WTC11 (cell line): ENCODE measurements at regions not wholly inside any gene's neighbourhood (a gene's known extent, or its start where the extent isn't known, plus 50 kb on each side); places are given as distances from the start of the nearest gene placed in this dataset.

Experiments used
- GRHL2 ChIP-seq: fragments of 250-450 bp; sonication (Bioruptor Pico); IDR thresholded peaks from 2 replicates; pipeline ENCODE4 v1.8.0; 2022; ENCODE audit warnings: mild to moderate bottlenecking, moderate library complexity; ENCODE audit not compliant: insufficient replicate concordance, severe bottlenecking
- IRF2 ChIP-seq: sonication (generic); formaldehyde crosslinking; IDR thresholded peaks from 2 replicates; pipeline ENCODE4 v1.8.0; 2022; ENCODE audit warnings: low read depth, missing genetic modification reagents, borderline replicate concordance
- NFYB ChIP-seq: sonication (generic); formaldehyde crosslinking; conservative IDR thresholded peaks from 2 replicates; pipeline ENCODE4 v1.8.0; 2022; ENCODE audit warnings: low read depth, missing genetic modification reagents
- NR2C2 ChIP-seq: sonication (generic); formaldehyde crosslinking; IDR thresholded peaks from 2 replicates; pipeline ENCODE4 v1.8.0; 2022; ENCODE audit warnings: mild to moderate bottlenecking, missing genetic modification reagents
- RORB ChIP-seq: fragments of 250-450 bp; sonication (Bioruptor Pico); IDR thresholded peaks from 2 replicates; pipeline ENCODE4 v1.9.0; 2021; ENCODE audit warnings: mild to moderate bottlenecking
- ZNF138 ChIP-seq: sonication (generic); formaldehyde crosslinking; conservative IDR thresholded peaks from 2 replicates; pipeline ENCODE4 v1.8.1; 2022; ENCODE audit warnings: mild to moderate bottlenecking, moderate library complexity, missing genetic modification reagents
- ZNF263 ChIP-seq: sonication (generic); formaldehyde crosslinking; IDR thresholded peaks from 2 replicates; pipeline ENCODE4 v1.8.1; 2022; ENCODE audit warnings: low read depth, mild to moderate bottlenecking, moderate library complexity, missing genetic modification reagents
- ZNF416 ChIP-seq: fragments of 250-450 bp; sonication (Bioruptor Pico); IDR thresholded peaks from 2 replicates; pipeline ENCODE4 v1.9.0; 2021; ENCODE audit warnings: mild to moderate bottlenecking, inconsistent platforms
- TF ChIP-seq, protein P1 (sequence below): fragments of 200-600 bp; IDR thresholded peaks from 2 replicates; pipeline ENCODE4 v1.8.0; 2022; ENCODE audit warnings: antibody characterized with exemption
- TF ChIP-seq, protein P2 (sequence below): sonication (generic); formaldehyde crosslinking; IDR thresholded peaks from 2 replicates; pipeline ENCODE4 v1.8.1; 2023; ENCODE audit warnings: mild to moderate bottlenecking, missing genetic modification reagents, moderate library complexity
- TF ChIP-seq, protein P3 (sequence below): sonication (generic); formaldehyde crosslinking; IDR thresholded peaks from 2 replicates; pipeline ENCODE4 v1.8.0; 2022; ENCODE audit warnings: mild to moderate bottlenecking, missing genetic modification reagents

DNA sequence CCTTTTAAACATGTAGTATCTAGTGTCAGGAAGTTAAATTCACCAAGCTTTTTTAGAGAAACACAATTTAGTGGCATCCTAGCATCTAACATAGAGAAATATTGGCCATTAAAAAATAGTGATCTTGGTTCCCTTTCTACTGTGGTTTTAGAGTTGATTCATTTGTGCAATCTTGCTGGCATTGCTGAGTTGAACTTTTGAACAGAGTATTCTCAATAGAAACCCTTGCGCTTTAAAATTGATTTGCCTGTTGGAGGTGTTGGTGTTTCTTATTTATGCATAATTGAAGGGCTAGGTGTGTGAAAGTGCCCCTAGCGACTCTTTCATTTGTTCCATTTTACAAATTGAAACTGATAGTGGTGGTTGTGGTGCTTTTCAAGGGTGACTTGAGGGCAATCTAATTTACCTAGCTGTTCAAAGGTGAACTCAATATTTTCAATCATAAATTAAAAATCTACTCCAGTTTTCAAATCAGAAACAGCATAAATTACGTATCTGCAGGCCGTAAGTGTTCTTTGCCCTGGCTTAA is 73.0 kb upstream of the MPDZ start:
- no peak for TF ChIP-seq GRHL2 (CRISPR knock-in tag)
- TF ChIP-seq, protein P1, sequence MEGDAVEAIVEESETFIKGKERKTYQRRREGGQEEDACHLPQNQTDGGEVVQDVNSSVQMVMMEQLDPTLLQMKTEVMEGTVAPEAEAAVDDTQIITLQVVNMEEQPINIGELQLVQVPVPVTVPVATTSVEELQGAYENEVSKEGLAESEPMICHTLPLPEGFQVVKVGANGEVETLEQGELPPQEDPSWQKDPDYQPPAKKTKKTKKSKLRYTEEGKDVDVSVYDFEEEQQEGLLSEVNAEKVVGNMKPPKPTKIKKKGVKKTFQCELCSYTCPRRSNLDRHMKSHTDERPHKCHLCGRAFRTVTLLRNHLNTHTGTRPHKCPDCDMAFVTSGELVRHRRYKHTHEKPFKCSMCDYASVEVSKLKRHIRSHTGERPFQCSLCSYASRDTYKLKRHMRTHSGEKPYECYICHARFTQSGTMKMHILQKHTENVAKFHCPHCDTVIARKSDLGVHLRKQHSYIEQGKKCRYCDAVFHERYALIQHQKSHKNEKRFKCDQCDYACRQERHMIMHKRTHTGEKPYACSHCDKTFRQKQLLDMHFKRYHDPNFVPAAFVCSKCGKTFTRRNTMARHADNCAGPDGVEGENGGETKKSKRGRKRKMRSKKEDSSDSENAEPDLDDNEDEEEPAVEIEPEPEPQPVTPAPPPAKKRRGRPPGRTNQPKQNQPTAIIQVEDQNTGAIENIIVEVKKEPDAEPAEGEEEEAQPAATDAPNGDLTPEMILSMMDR, result no peak
- TF ChIP-seq, protein P2, sequence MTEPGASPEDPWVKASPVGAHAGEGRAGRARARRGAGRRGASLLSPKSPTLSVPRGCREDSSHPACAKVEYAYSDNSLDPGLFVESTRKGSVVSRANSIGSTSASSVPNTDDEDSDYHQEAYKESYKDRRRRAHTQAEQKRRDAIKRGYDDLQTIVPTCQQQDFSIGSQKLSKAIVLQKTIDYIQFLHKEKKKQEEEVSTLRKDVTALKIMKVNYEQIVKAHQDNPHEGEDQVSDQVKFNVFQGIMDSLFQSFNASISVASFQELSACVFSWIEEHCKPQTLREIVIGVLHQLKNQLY (CRISPR knock-in tag), result no peak
- TF ChIP-seq, protein P3, sequence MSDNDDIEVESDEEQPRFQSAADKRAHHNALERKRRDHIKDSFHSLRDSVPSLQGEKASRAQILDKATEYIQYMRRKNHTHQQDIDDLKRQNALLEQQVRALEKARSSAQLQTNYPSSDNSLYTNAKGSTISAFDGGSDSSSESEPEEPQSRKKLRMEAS, result no peak
- no peak for TF ChIP-seq NR2C2
- TF ChIP-seq ZNF416, result no peak
- TF ChIP-seq ZNF138 (CRISPR knock-in tag), result no peak
- no peak for TF ChIP-seq IRF2 (CRISPR knock-in tag)
- TF ChIP-seq ZNF263 (CRISPR knock-in tag), result no peak
- TF ChIP-seq NFYB (CRISPR knock-in tag), result no peak
- TF ChIP-seq RORB, result no peak
